NB4 (cell line): ENCODE measurements at regions not wholly inside any gene's neighbourhood (a gene's known extent, or its start where the extent isn't known, plus 50 kb on each side); places are given as distances from the start of the nearest gene placed in this dataset.

ENCODE experiments used
- MYC ChIP-seq: IDR thresholded peaks from 2 replicates; pipeline ENCODE4 v1.6.1; 2011; ENCODE audit warnings: low read depth, low read length
- POLR2A ChIP-seq: IDR thresholded peaks from 2 replicates; pipeline ENCODE4 v1.6.1; 2011; ENCODE audit warnings: mild to moderate bottlenecking; ENCODE audit not compliant: insufficient read length; ENCODE audit errors: extremely low read depth
- TF ChIP-seq, protein P1 (sequence below): IDR thresholded peaks from one replicate; pipeline ENCODE4 v1.5.1; 2012; ENCODE audit warnings: low read depth, low read length
- TF ChIP-seq, protein P2 (sequence below): IDR thresholded peaks from 2 replicates; pipeline ENCODE4 v1.6.1; 2011; ENCODE audit warnings: low read depth, low read length

DNA sequence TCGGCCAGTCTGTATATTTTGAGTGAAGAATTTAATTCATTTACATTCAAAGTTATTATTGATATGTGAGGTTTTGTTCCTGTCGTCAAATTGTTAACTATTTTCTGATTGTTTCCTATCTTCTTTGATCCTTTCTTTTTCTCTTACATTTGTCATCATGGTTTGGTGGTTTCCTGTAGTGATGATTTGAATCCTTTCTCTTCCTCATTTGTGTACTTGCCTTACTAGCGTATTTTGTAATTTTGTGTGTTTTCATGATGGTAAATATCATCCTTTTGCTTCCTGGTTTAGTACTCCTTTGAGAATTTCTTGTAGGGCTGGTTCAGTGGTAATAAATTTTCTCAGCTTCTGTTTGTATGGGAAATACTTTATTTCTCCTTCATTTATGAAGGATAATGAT, 151.7 kb upstream of the CEP162 start:
- TF ChIP-seq, protein P1, sequence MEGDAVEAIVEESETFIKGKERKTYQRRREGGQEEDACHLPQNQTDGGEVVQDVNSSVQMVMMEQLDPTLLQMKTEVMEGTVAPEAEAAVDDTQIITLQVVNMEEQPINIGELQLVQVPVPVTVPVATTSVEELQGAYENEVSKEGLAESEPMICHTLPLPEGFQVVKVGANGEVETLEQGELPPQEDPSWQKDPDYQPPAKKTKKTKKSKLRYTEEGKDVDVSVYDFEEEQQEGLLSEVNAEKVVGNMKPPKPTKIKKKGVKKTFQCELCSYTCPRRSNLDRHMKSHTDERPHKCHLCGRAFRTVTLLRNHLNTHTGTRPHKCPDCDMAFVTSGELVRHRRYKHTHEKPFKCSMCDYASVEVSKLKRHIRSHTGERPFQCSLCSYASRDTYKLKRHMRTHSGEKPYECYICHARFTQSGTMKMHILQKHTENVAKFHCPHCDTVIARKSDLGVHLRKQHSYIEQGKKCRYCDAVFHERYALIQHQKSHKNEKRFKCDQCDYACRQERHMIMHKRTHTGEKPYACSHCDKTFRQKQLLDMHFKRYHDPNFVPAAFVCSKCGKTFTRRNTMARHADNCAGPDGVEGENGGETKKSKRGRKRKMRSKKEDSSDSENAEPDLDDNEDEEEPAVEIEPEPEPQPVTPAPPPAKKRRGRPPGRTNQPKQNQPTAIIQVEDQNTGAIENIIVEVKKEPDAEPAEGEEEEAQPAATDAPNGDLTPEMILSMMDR: no peak
- TF ChIP-seq POLR2A (no peak), MYC (no peak)
- TF ChIP-seq, protein P2, sequence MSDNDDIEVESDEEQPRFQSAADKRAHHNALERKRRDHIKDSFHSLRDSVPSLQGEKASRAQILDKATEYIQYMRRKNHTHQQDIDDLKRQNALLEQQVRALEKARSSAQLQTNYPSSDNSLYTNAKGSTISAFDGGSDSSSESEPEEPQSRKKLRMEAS: no peak
